Peyer's patch (tissue), 4 donors: ENCODE measurements at regions not wholly inside any gene's neighbourhood (a gene's known extent, or its start where the extent isn't known, plus 50 kb on each side); places are given as distances from the start of the nearest gene placed in this dataset.

Experiments used
- DNase-seq, 3 donors: peaks; one replicate each; pipeline ENCODE4 v3.0.0-alpha.2; 2017 to 2019
- H3K27ac ChIP-seq, 4 donors: fragments of 200-600 bp; sonication (generic); one replicate each; pipeline ENCODE4 v1.5.1; 2016 to 2019
- H3K27me3 ChIP-seq, 2 donors: fragments of 200-600 bp; sonication (generic); one replicate each; pipeline ENCODE4 v1.5.1; 2019
- H3K36me3 ChIP-seq, 3 donors: fragments of 200-600 bp; sonication (generic); one replicate each; pipeline ENCODE4 v1.5.1; 2016 to 2019
- H3K4me1 ChIP-seq, 4 donors: fragments of 200-600 bp; sonication (generic); one replicate each; pipeline ENCODE4 v1.5.1; 2016 to 2019
- H3K4me3 ChIP-seq, 4 donors: fragments of 200-600 bp; sonication (generic); 1 replicate in 3 of 4; 2 replicates in 1 of 4; pipeline ENCODE4 v1.5.1; 2016 to 2019; ENCODE audit warnings: mild to moderate bottlenecking in 1 of 4
- H3K9me3 ChIP-seq, 4 donors: fragments of 200-600 bp; sonication (generic); one replicate each; pipeline ENCODE4 v1.5.1; 2016 to 2019; ENCODE audit warnings: mild to moderate bottlenecking in 1 of 4
- POLR2A ChIP-seq, 2 donors: fragments of 450-650 bp; IDR thresholded peaks; one replicate each; pipeline ENCODE4 v1.5.1; 2017; ENCODE audit warnings: antibody characterized with exemption in 2 of 2, mild to moderate bottlenecking in 2 of 2, moderate library complexity in 2 of 2
- TF ChIP-seq, protein P1 (sequence below), 6 experiments: fragments of 450-650 bp in 4 of 6; fragments of 200-600 bp in 2 of 6; sonication (generic) in 1 of 6; IDR thresholded peaks; one replicate each; pipeline ENCODE4 v1.5.1; 2017 to 2019; ENCODE audit warnings: antibody characterized with exemption in 6 of 6, mild to moderate bottlenecking in 3 of 6, moderate library complexity in 1 of 6

DNA sequence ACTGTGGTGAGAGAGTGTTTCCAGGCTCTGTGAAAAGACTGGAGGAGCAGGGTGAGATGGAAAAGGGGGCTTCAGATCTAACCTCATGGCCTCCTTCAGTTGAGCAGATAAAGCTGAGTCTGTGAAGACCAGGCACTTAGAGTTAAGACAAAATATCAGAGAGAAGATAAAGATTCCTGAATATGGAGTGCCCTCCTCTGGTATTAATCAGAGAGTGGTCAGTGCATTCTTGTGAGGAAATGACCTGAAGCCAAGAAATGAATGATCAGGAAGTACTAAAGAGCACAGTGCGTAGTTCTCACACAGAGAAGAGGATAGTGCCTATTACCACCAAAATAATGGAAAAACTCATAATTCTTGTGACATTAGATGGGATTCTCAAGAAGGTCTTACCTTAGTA, 1417.0 kb upstream of the ACO1 start:
- Histone ChIP-seq H3K27ac (no peak overlapping the region), H3K9me3 (peaks cover 0 to 4% (median 0%) of the 10 kb centered on the region in 4 donors), H3K4me3 (no peak overlapping the region), H3K4me1 (no peaks in the 10 kb centered on the region), H3K27me3 (no peaks in the 10 kb centered on the region), H3K36me3 (no peaks in the 10 kb centered on the region)
- TF ChIP-seq, protein P1, sequence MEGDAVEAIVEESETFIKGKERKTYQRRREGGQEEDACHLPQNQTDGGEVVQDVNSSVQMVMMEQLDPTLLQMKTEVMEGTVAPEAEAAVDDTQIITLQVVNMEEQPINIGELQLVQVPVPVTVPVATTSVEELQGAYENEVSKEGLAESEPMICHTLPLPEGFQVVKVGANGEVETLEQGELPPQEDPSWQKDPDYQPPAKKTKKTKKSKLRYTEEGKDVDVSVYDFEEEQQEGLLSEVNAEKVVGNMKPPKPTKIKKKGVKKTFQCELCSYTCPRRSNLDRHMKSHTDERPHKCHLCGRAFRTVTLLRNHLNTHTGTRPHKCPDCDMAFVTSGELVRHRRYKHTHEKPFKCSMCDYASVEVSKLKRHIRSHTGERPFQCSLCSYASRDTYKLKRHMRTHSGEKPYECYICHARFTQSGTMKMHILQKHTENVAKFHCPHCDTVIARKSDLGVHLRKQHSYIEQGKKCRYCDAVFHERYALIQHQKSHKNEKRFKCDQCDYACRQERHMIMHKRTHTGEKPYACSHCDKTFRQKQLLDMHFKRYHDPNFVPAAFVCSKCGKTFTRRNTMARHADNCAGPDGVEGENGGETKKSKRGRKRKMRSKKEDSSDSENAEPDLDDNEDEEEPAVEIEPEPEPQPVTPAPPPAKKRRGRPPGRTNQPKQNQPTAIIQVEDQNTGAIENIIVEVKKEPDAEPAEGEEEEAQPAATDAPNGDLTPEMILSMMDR (IDR thresholded peaks at IDR 0.05), result no peak
- no peak for TF ChIP-seq POLR2A (IDR thresholded peaks at IDR 0.05)
- DNase-seq, result no peak

DNA sequence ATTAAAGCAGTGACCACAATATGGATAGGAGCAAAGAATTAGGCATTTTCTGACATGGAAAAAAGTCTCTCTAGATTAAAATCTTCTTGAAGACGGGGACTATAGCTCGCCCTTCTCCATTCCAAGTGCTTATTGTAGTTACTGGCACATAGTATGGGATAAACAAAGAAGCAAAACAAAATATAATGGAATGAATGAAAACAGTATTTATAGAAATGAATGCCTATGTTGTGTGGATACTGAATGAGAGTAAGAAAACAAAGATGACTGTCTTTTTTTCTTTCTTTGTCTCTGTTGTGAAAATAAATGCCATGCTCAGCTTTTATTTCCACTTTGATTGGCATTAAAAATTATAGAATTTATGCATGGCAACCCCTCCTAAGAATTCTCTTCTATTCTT, 1414.3 kb upstream of the ACO1 start:
- no peak overlapping the region for H3K4me3 ChIP-seq
- TF ChIP-seq POLR2A (IDR thresholded peaks at IDR 0.05), result no peak
- TF ChIP-seq, protein P1 (IDR thresholded peaks at IDR 0.05), result no peak
- no peaks in the 10 kb centered on the region for H3K9me3 ChIP-seq
- H3K27ac ChIP-seq, result no peak overlapping the region
- no peaks in the 10 kb centered on the region for H3K36me3 ChIP-seq
- DNase-seq, result no peak
- no peaks in the 10 kb centered on the region for H3K27me3 ChIP-seq
- no peaks in the 10 kb centered on the region for H3K4me1 ChIP-seq

DNA sequence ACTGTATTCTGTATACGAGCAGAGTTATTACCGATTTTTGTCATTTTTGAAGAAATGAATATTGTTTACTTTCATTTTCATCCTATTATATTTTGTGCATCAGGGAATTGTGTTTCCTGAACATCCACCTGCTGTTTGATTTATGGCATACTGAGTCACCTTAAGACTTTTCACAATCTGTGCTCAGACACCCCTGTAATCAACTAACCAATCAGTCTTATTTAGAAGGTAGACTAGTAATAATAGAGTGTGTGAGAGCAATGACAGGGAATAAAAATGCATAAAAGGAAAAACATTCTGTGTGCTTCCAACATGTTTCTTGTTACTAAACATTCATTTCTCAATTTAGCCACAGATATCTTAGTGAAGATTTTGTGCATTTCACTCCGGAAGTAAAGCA, 1413.6 kb upstream of the ACO1 start:
- no peaks in the 10 kb centered on the region for H3K27me3 ChIP-seq
- no peaks in the 10 kb centered on the region for H3K4me1 ChIP-seq
- TF ChIP-seq, protein P1 (IDR thresholded peaks at IDR 0.05), result no peak
- no peak for TF ChIP-seq POLR2A (IDR thresholded peaks at IDR 0.05)
- no peak overlapping the region for H3K27ac ChIP-seq
- H3K4me3 ChIP-seq, result no peak overlapping the region
- H3K9me3 ChIP-seq, result no peaks in the 10 kb centered on the region
- H3K36me3 ChIP-seq, result no peaks in the 10 kb centered on the region
- no peak for DNase-seq

DNA sequence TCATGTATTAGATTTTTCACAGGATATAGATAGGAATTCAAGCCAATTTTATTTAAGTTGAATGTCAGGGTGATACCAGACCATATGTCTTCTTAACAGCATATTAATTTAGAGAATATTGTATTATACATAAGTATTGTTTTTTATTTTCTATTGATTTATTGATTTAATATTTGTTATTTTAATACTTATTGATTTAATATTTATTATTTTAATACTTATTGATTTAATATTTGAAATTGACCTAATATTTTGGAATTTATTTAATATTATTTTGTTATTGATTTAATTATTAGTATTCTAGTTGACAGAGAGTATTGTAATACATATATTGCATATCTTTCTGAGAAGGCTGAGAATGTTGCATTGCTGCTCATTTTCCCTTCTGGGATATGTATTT, 1411.8 kb upstream of the ACO1 start:
- H3K9me3 ChIP-seq, result no peaks in the 10 kb centered on the region
- H3K4me1 ChIP-seq, result no peaks in the 10 kb centered on the region

DNA sequence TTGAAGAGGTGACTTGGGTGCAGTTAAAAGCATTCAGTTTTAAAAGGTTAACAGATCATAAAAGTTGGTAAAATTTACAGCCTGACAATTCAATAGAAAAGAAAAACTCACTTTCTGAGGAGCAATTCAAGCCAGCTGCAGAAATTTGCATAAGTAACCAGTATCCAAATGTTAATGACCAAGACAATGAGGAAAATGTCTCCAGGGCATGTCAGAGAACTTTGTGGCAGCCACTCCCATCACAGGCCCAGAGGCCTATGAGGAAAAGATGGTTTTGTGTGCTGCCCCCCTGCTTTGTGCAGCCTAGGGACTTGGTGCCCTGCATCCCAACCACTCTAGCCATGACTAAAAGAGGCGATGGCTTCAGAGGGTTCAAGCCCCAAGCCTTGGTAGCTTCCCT, 1406.5 kb upstream of the ACO1 start:
- Histone ChIP-seq H3K27me3 (no peaks in the 10 kb centered on the region), H3K27ac (no peak overlapping the region), H3K4me1 (no peaks in the 10 kb centered on the region), H3K4me3 (no peak overlapping the region), H3K9me3 (no peaks in the 10 kb centered on the region), H3K36me3 (no peaks in the 10 kb centered on the region)
- TF ChIP-seq POLR2A (IDR thresholded peaks at IDR 0.05), result no peak
- TF ChIP-seq, protein P1 (IDR thresholded peaks at IDR 0.05), result no peak
- DNase-seq, result no peak

More for the DNA sequence above, 1411.8 kb upstream of the ACO1 start:
- no peak for DNase-seq
- H3K4me3 ChIP-seq, result no peak overlapping the region
- no peaks in the 10 kb centered on the region for H3K27me3 ChIP-seq
- H3K27ac ChIP-seq, result no peak overlapping the region
- no peaks in the 10 kb centered on the region for H3K36me3 ChIP-seq
- TF ChIP-seq, protein P1 (IDR thresholded peaks at IDR 0.05), result no peak
- no peak for TF ChIP-seq POLR2A (IDR thresholded peaks at IDR 0.05)

DNA sequence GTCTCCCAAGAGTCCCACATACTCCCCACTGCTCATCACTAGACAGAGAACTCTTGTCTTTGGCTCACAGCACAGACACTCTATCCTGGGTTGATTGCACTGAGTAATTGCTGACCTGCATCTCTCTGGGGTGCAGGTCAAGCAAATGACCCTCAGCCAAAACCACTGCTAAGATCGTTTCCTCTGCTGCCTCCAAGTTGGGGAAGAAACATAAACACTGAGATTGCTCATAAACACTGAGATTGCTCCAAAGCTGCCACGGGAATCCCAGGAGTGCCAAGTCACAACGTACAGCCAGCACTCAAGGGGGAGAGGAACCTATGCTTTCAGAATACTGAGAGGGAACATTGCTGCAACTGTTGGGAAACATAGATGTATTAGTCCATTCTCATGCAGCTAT, 1402.1 kb upstream of the ACO1 start:
- DNase-seq, result no peak
- no peak overlapping the region for H3K27ac ChIP-seq
- H3K9me3 ChIP-seq, result no peaks in the 10 kb centered on the region
- no peaks in the 10 kb centered on the region for H3K27me3 ChIP-seq
- no peak for TF ChIP-seq POLR2A (IDR thresholded peaks at IDR 0.05)
- TF ChIP-seq, protein P1 (IDR thresholded peaks at IDR 0.05), result no peak
- no peaks in the 10 kb centered on the region for H3K4me1 ChIP-seq
- H3K4me3 ChIP-seq, result no peak overlapping the region
- H3K36me3 ChIP-seq, result no peaks in the 10 kb centered on the region
